ENCODE measurements at regions not wholly inside any gene's neighbourhood (a gene's known extent, or its start where the extent isn't known, plus 50 kb on each side); places are given as distances from the start of the nearest gene placed in this dataset.
"Not testable (repeated sequence)": the region's sequence is repeated elsewhere in the genome, so short reads cannot be mapped to it uniquely, and the experiment has no call there.

DNA sequence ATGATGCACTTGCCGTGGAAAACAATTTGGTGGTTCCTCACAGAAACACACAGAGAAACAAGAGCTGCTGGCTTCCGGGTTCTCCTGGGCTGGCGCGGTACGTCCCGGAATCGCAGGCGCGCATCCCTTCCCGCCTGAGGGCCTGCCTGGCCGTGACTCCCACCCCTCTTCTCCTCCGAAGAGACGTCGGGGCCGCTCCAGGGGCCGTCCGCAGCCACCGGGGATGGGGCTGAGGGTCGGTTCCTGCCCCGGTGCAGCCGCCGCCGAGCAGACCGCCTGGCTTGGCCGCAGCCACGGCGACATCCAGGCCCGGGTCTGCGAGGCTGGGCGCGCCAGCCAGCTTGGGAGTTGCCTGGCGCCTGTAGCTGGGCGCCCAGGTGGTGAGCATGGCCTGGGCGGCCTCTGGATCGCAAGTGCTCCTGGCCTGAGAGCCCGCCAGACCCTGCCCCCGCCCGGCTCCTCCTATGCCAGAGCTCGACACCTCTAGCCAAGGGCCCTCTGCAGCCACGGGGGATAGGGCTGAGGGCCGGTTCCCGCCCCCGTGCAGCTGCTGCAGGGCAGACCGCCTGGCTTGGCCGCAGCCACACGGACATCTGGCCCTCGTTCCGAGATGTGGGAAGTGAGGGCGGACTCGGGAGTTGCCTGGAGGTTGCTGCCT lies 1647.5 kb downstream of the SPATA31A7 start:
- DNase-seq: peak; percentile 19

GRCh38 chr9:62838024-62838718 lies 1648.3 kb downstream of the SPATA31A7 start:
- DNase-seq: peak; percentile 96

- not testable (repeated sequence) for DNase-seq
Measured at GRCh38 chr9:62839168-62839567, 1649.3 kb downstream of the SPATA31A7 start.

DNA sequence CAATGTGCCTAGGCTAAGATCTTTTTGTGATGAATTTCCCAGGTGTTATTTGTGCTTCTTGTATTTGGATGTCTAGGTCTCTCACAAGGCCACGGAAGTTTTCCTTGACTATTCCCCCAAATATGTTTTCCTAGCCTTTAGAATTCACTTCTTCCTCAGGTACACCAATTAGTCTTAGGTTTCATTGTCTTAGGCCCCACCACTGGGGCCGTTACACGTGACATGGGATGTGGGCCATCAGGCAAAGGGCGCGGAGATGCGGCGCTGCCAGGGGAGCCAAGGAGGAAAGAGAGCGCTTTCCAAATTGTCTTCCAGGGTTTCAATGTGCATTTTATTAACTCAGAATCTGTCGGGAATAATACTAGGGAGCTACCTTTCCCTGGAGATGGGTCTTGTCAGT lies 1653.3 kb downstream of the SPATA31A7 start:
- not testable (repeated sequence) for DNase-seq

GRCh38 chr9:62843706-62844290 lies 1654.0 kb downstream of the SPATA31A7 start:
- not testable (repeated sequence) for DNase-seq

DNA sequence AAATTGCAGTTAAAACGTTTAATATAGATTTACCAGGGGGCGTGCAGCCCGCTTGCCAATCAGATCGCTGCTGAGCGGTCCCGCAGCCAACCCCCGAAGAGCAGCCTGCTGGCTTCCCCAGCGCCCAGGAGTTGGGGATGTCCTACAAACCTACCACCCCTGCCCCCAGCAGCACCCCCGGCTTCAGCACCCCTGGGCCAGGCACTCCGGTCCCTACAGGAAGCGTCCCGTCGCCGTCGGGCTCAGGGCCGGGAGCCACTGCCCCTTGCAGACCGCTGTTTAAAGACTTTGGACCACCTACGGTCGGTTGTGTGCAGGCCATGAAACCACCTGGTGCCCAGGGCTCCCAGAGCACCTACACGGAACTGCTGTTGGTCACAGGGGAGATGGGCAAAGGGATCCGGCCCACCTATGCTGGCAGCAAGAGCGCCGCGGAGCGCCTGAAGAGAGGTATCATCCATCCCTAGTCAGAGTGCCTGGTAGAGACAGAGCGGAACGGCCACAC lies 1654.9 kb downstream of the SPATA31A7 start:
- not testable (repeated sequence) for DNase-seq

- not testable (repeated sequence) for DNase-seq
Measured at GRCh38 chr9:62848258-62848657, 1658.4 kb downstream of the SPATA31A7 start.

DNA sequence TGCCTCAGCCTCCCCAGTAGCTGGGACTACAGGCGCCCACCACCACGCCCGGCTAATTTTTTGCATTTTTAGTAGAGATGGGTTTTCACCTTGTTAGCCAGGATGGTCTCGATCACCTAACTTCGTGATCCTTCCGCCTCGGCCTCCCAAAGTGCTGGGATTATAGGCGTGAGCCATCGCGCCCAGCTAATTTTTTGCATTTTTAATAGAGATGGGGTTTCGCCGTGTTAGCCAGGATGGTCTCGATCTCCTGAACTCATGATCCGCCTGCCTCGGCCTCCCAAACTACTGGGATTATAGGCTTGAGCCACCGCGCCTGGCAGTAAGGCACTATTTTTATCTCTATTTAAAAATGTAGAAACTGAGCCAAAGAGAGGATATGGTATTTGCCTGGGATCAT lies 1660.2 kb downstream of the SPATA31A7 start:
- DNase-seq: not testable (repeated sequence)

DNA sequence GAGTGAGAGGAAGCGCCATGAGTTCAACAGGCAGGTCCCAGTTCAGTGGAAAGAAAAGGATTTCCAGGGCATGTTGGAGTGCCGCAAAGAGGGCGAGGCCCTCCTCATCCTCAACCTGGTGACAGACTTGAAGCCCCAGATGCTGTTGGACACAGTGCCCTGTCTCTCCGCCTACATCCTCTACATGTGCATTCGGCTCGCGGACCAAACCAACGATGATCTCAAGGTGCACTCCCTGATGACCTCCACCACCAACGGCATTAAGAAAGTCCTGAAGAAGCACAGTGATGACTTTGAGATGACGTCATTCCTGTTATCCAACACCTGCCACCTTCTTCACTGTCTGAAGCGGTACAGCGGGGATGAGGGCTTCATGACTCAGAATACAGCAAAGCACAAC lies 1667.4 kb downstream of the SPATA31A7 start:
- not testable (repeated sequence) for DNase-seq

DNA sequence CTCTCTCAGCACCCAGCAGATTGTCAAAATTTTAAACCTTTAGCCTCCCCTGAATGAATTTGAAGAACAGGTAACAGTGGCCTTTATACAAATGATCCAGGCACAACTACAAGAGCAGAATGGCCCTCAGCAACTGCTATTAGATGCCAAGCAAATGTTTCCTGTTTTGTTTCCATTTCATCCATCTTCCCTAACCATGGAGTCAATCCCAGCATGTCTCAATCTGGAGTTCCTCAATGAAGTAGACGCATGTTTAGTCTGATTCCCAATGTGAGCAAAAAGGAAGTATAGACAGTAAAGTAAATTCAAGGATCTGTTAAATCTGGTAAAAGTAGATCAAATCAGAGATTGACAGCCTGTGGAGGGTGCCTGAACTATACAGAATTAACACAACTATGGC lies 1668.4 kb downstream of the SPATA31A7 start:
- not testable (repeated sequence) for DNase-seq

GRCh38 chr9:62860939-62861860 lies 1671.4 kb downstream of the SPATA31A7 start:
- not testable (repeated sequence) for DNase-seq

DNA sequence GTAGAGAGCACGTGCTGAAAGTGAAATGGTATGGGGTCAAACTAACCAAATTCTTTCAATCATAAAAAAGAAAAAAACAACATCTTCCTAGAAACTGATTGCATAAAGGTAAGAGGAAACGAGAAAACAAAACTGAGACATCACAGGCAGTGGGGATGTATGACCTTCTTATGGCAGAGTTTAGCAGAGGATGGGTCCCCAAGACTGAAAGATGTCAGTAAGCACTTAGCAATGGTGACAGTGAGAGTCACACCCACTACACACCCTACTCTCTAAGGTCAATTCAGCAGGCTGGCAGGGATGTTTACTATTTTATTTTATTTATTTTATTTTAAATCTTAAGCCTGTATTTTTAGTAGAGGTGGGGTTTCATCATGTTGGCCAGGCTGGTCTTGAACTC lies 1672.3 kb downstream of the SPATA31A7 start:
- DNase-seq: not testable (repeated sequence)

DNA sequence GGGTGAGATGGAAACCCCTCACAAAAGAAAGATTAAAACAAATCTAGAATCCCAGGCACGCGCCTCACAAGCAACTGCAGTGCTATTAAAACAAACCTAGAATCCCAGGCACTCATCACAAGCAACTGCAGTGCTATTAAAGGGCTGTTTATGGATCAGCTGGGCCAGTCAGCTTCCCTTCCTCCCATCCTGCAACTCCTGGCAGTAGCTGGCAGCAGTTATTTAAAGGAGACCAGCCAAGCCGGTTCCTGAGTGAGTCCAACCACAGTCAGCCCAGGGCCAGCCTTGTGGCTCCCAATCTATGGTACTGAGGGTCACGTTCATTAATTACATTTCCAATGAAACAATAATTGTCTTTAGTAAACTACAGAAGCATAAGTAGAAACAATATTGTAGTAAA lies 1673.5 kb downstream of the SPATA31A7 start:
- not testable (repeated sequence) for DNase-seq

- DNase-seq: not testable (repeated sequence)
Measured at GRCh38 chr9:62863867-62864266, 1674.0 kb downstream of the SPATA31A7 start.

- DNase-seq: not testable (repeated sequence)
Measured at GRCh38 chr9:62864481-62865469, 1674.9 kb downstream of the SPATA31A7 start.

GRCh38 chr9:62869061-62869460 lies 1679.2 kb downstream of the SPATA31A7 start:
- DNase-seq: not testable (repeated sequence)

GRCh38 chr9:62871765-62872164 lies 1681.9 kb downstream of the SPATA31A7 start:
- DNase-seq: not testable (repeated sequence)

GRCh38 chr9:62874213-62874612 lies 1684.4 kb downstream of the SPATA31A7 start:
- not testable (repeated sequence) for DNase-seq

GRCh38 chr9:62874745-62875599 lies 1685.1 kb downstream of the SPATA31A7 start:
- not testable (repeated sequence) for DNase-seq

GRCh38 chr9:62877552-62877951 lies 1687.7 kb downstream of the SPATA31A7 start:
- DNase-seq: not testable (repeated sequence)
